Esophagus squamous epithelium (tissue), 4 donors: ENCODE measurements at regions not wholly inside any gene's neighbourhood (a gene's known extent, or its start where the extent isn't known, plus 50 kb on each side); places are given as distances from the start of the nearest gene placed in this dataset.

Experiments
- POLR2A ChIP-seq, 4 donors: fragments of 450-650 bp; IDR thresholded peaks; one replicate each; pipeline ENCODE4 v1.6.1; 2017; ENCODE audit warnings: antibody characterized with exemption in 4 of 4, mild to moderate bottlenecking in 4 of 4, moderate library complexity in 3 of 4
- TF ChIP-seq, protein P1 (sequence below), 6 experiments: fragments of 450-650 bp in 4 of 6; fragments of 200-600 bp in 2 of 6; sonication (generic) in 2 of 6; IDR thresholded peaks; one replicate each; pipeline ENCODE4 v1.5.1; 2016 to 2019; ENCODE audit warnings: antibody characterized with exemption in 6 of 6, mild to moderate bottlenecking in 4 of 6, moderate library complexity in 4 of 6

- TF ChIP-seq, protein P1, sequence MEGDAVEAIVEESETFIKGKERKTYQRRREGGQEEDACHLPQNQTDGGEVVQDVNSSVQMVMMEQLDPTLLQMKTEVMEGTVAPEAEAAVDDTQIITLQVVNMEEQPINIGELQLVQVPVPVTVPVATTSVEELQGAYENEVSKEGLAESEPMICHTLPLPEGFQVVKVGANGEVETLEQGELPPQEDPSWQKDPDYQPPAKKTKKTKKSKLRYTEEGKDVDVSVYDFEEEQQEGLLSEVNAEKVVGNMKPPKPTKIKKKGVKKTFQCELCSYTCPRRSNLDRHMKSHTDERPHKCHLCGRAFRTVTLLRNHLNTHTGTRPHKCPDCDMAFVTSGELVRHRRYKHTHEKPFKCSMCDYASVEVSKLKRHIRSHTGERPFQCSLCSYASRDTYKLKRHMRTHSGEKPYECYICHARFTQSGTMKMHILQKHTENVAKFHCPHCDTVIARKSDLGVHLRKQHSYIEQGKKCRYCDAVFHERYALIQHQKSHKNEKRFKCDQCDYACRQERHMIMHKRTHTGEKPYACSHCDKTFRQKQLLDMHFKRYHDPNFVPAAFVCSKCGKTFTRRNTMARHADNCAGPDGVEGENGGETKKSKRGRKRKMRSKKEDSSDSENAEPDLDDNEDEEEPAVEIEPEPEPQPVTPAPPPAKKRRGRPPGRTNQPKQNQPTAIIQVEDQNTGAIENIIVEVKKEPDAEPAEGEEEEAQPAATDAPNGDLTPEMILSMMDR (IDR thresholded peaks at IDR 0.05) = no peak
- TF ChIP-seq POLR2A (IDR thresholded peaks at IDR 0.05) = no peak
These were observed 269.8 kb upstream of the DMRT1 start for GRCh38 chr9:571741-572140.
